H9 (cell line): ENCODE measurements at regions not wholly inside any gene's neighbourhood (a gene's known extent, or its start where the extent isn't known, plus 50 kb on each side); places are given as distances from the start of the nearest gene placed in this dataset.

Source experiments
- DNase-seq: peaks from one replicate; pipeline ENCODE4 v3.0.0-alpha.2; 2017
- H2AFZ ChIP-seq: one replicate; pipeline ENCODE4 v1.6.1; 2013; ENCODE audit warnings: mild to moderate bottlenecking, low read length, control low read depth, moderate library complexity
- H2AK5ac ChIP-seq: 2 replicates; pipeline ENCODE4 v1.6.1; 2013; ENCODE audit warnings: low read length, control low read depth, mixed read lengths; ENCODE audit not compliant: insufficient read length
- H2BK120ac ChIP-seq: one replicate; pipeline ENCODE4 v1.6.1; 2013; ENCODE audit warnings: low read depth, mild to moderate bottlenecking, low read length, control low read depth, inconsistent platforms; ENCODE audit not compliant: poor library complexity, severe bottlenecking
- H2BK12ac ChIP-seq: 2 replicates; pipeline ENCODE4 v1.6.1; 2013; ENCODE audit warnings: low read length, control low read depth, mixed read lengths, low read depth; ENCODE audit not compliant: insufficient read length
- H2BK15ac ChIP-seq: 2 replicates; pipeline ENCODE4 v1.6.1; 2013; ENCODE audit warnings: low read depth, low read length, control low read depth
- H2BK20ac ChIP-seq: one replicate; pipeline ENCODE4 v1.6.1; 2013; ENCODE audit warnings: low read depth, mild to moderate bottlenecking, low read length, control low read depth, inconsistent platforms; ENCODE audit not compliant: poor library complexity, severe bottlenecking
- H2BK5ac ChIP-seq: 2 replicates; pipeline ENCODE4 v1.6.1; 2013; ENCODE audit warnings: low read length, control low read depth, mixed read lengths; ENCODE audit not compliant: insufficient read length
- H3K14ac ChIP-seq: 2 replicates; pipeline ENCODE4 v1.6.1; 2013; ENCODE audit warnings: low read length, control low read depth; ENCODE audit not compliant: insufficient read depth
- H3K18ac ChIP-seq: 2 replicates; pipeline ENCODE4 v1.6.1; 2013; ENCODE audit warnings: low read depth, mild to moderate bottlenecking, mixed read lengths, low read length, control low read depth; ENCODE audit not compliant: insufficient read length
- H3K23ac ChIP-seq: 2 replicates; pipeline ENCODE4 v1.6.1; 2013; ENCODE audit warnings: low read length, control low read depth, mixed read lengths, low read depth; ENCODE audit not compliant: insufficient read length
- H3K23me2 ChIP-seq: 2 replicates; pipeline ENCODE4 v1.6.1; 2013; ENCODE audit warnings: low read depth, mild to moderate bottlenecking, mixed read lengths, low read length, control low read depth; ENCODE audit not compliant: insufficient read length, poor library complexity, severe bottlenecking
- H3K27ac ChIP-seq: 2 replicates; pipeline ENCODE4 v1.5.1; 2013; ENCODE audit warnings: low read length, control low read depth, mixed read lengths, low read depth; ENCODE audit not compliant: insufficient read length
- H3K27me3 ChIP-seq: 2 replicates; pipeline ENCODE4 v1.6.1; 2013; ENCODE audit warnings: low read length, control low read depth, inconsistent platforms; ENCODE audit not compliant: insufficient read depth
- H3K4ac ChIP-seq: 2 replicates; pipeline ENCODE4 v1.6.1; 2013; ENCODE audit warnings: low read depth, mild to moderate bottlenecking, control low read depth, inconsistent platforms, low read length, moderate library complexity
- H3K4me1 ChIP-seq: 2 replicates; pipeline ENCODE4 v1.6.1; 2013; ENCODE audit warnings: low read length, control low read depth, inconsistent platforms; ENCODE audit not compliant: insufficient read depth
- H3K4me2 ChIP-seq: 2 replicates; pipeline ENCODE4 v1.6.1; 2013; ENCODE audit warnings: low read length, control low read depth, mixed read lengths; ENCODE audit not compliant: insufficient read length, insufficient read depth
- H3K56ac ChIP-seq: 2 replicates; pipeline ENCODE4 v1.6.1; 2013; ENCODE audit warnings: low read depth, mild to moderate bottlenecking, mixed read lengths, low read length, control low read depth; ENCODE audit not compliant: insufficient read length
- H3K79me1 ChIP-seq: 2 replicates; pipeline ENCODE4 v1.6.1; 2013; ENCODE audit warnings: low read depth, mild to moderate bottlenecking, moderate library complexity, low read length, control low read depth, inconsistent platforms; ENCODE audit not compliant: insufficient read depth, poor library complexity, severe bottlenecking
- H3K79me2 ChIP-seq: 2 replicates; pipeline ENCODE4 v1.6.1; 2013; ENCODE audit warnings: low read length, control low read depth, inconsistent platforms; ENCODE audit not compliant: insufficient read depth
- H3K9ac ChIP-seq: 2 replicates; pipeline ENCODE4 v1.6.1; 2013; ENCODE audit warnings: low read length, control low read depth, mixed read lengths; ENCODE audit not compliant: insufficient read length; ENCODE audit errors: extremely low read depth
- H3K9me3 ChIP-seq: one replicate; pipeline ENCODE4 v1.6.1; 2013; ENCODE audit warnings: low read depth, low read length, inconsistent platforms; ENCODE audit not compliant: control insufficient read depth
- H3T11ph ChIP-seq: one replicate; pipeline ENCODE4 v1.6.1; 2013; ENCODE audit warnings: mild to moderate bottlenecking, low read length, control low read depth, inconsistent platforms
- H4K20me1 ChIP-seq: one replicate; pipeline ENCODE4 v1.6.1; 2013; ENCODE audit not compliant: control insufficient read depth, insufficient read length, insufficient read depth
- H4K5ac ChIP-seq: 2 replicates; pipeline ENCODE4 v1.6.1; 2013; ENCODE audit warnings: low read depth, mild to moderate bottlenecking, mixed read lengths, low read length, control low read depth; ENCODE audit not compliant: insufficient read length
- H4K8ac ChIP-seq: replicated peaks from 2 replicates; pipeline ENCODE4 v1.6.1; 2013; ENCODE audit warnings: low read length, control low read depth, mixed read lengths, low read depth; ENCODE audit not compliant: insufficient read length
- H4K91ac ChIP-seq: 2 replicates; pipeline ENCODE4 v1.6.1; 2013; ENCODE audit warnings: low read depth, mild to moderate bottlenecking, moderate library complexity, mixed read lengths, low read length, control low read depth; ENCODE audit not compliant: insufficient read length
- H3K27ac Mint-ChIP-seq, 3 experiments: 2 replicates in 2 of 3; 3 replicates in 1 of 3; pipeline ENCODE4 v1.8.0; 2020 to 2021; ENCODE audit warnings: mixed read lengths in 3 of 3, mild to moderate bottlenecking in 1 of 3, moderate library complexity in 1 of 3
- H3K27me3 Mint-ChIP-seq: 2 replicates; pipeline ENCODE4 v1.8.0; 2021; ENCODE audit warnings: low read depth, mild to moderate bottlenecking, moderate library complexity, mixed read lengths
- H3K36me3 Mint-ChIP-seq, 3 experiments: 2 replicates in 2 of 3; 3 replicates in 1 of 3; pipeline ENCODE4 v1.8.0; 2020 to 2021; ENCODE audit warnings: low read depth in 3 of 3, mixed read lengths in 3 of 3; ENCODE audit not compliant: insufficient read depth in 1 of 3
- H3K4me1 Mint-ChIP-seq, 2 experiments: 2 replicates each; pipeline ENCODE4 v1.8.0; 2020; ENCODE audit warnings: mixed read lengths in 2 of 2
- H3K4me3 Mint-ChIP-seq, 2 experiments: 2 replicates in 1 of 2; 3 replicates in 1 of 2; pipeline ENCODE4 v1.8.0; 2020 to 2021; ENCODE audit warnings: mild to moderate bottlenecking in 2 of 2, mixed read lengths in 2 of 2, moderate library complexity in 1 of 2
- H3K9me3 Mint-ChIP-seq, 2 experiments: 2 replicates in 1 of 2; 3 replicates in 1 of 2; pipeline ENCODE4 v1.8.0; 2020; ENCODE audit warnings: mild to moderate bottlenecking in 2 of 2, mixed read lengths in 2 of 2, moderate library complexity in 1 of 2
- CTCF ChIP-seq: fragments of 200-600 bp; sonication (generic); conservative IDR thresholded peaks from 3 replicates; pipeline ENCODE4 v1.8.0; 2021; ENCODE audit warnings: antibody characterized with exemption, mild to moderate bottlenecking
- WGBS: extraction: QIAGEN DNeasy Blood & Tissue Kit; methylation state at CpG from one replicate; pipeline ENCODE4 v1.1.7; 2013; ENCODE audit warnings: missing lambda C conversion rate, low lambda C conversion rate, mixed read lengths; ENCODE audit not compliant: insufficient read length; ENCODE audit errors: extremely low coverage; 5-methylcytosine and 5-hydroxymethylcytosine counted together

GRCh38 chr1:213388199-213388598, 337.2 kb downstream of the RPS6KC1 start:
- no peak overlapping the region for H3K27ac ChIP-seq
- no peaks in the 10 kb centered on the region for H4K20me1 ChIP-seq
- no peak overlapping the region for H2AK5ac ChIP-seq
- H3K27me3 Mint-ChIP-seq, result no peaks in the 10 kb centered on the region
- no peak overlapping the region for H2BK120ac ChIP-seq
- H4K91ac ChIP-seq, result no peak overlapping the region
- no peaks in the 10 kb centered on the region for H3K79me1 ChIP-seq
- no peak for TF ChIP-seq CTCF
- no peak overlapping the region for H2BK15ac ChIP-seq
- no peaks in the 10 kb centered on the region for H3K4me1 ChIP-seq
- H3K27me3 ChIP-seq, result no peaks in the 10 kb centered on the region
- H3K56ac ChIP-seq, result no peak overlapping the region
- no peak overlapping the region for H3K4ac ChIP-seq
- H3K36me3 Mint-ChIP-seq, result no peaks in the 10 kb centered on the region
- H3K14ac ChIP-seq, result no peak overlapping the region
- H3K4me3 Mint-ChIP-seq, result no peak overlapping the region
- H3K18ac ChIP-seq, result no peak overlapping the region
- H3K27ac Mint-ChIP-seq, result no peak overlapping the region
- WGBS, result no CpG with 5 or more reads among the region's 7 CpGs
- H3K23ac ChIP-seq, result no peak overlapping the region
- no peak overlapping the region for H2AFZ ChIP-seq
- H2BK20ac ChIP-seq, result no peak overlapping the region
- no peak overlapping the region for H4K5ac ChIP-seq
- no peak overlapping the region for H3K9ac ChIP-seq
- H3K9me3 Mint-ChIP-seq, result no peaks in the 10 kb centered on the region
- H3K4me1 Mint-ChIP-seq, result peaks cover 12 to 19% of the 10 kb centered on the region in 2 experiments
- no peak overlapping the region for H2BK12ac ChIP-seq
- H4K8ac ChIP-seq, result no peak overlapping the region
- H2BK5ac ChIP-seq, result no peak overlapping the region
- no peaks in the 10 kb centered on the region for H3K23me2 ChIP-seq
- H3T11ph ChIP-seq, result no peak overlapping the region
- H3K79me2 ChIP-seq, result no peaks in the 10 kb centered on the region
- DNase-seq, result no peak
- H3K9me3 ChIP-seq, result no peaks in the 10 kb centered on the region
- no peak overlapping the region for H3K4me2 ChIP-seq
